ENCODE measurements at regions not wholly inside any gene's neighbourhood (a gene's known extent, or its start where the extent isn't known, plus 50 kb on each side); places are given as distances from the start of the nearest gene placed in this dataset.

- no peaks in the 10 kb centered on the region for H3K27me3 Mint-ChIP-seq (ENCODE audit: low read depth)
- H3K36me3 Mint-ChIP-seq (ENCODE audit: insufficient read depth), result no peaks in the 10 kb centered on the region
- H3K4me3 Mint-ChIP-seq, result no peak overlapping the region
- DNase-seq (no peak), ATAC-seq (no peak)
- H3K9me3 Mint-ChIP-seq, result peaks cover 8% of the 10 kb centered on the region
- no peaks in the 10 kb centered on the region for H3K4me1 Mint-ChIP-seq (ENCODE audit: low read depth)
Observed at GRCh38 chr20:12687476-12687875, 321.3 kb upstream of the SPTLC3 start.

GRCh38 chr20:12695937-12696336, 312.8 kb upstream of the SPTLC3 start:
- Mint-ChIP-seq H3K9me3 (peaks cover 16% of the 10 kb centered on the region), H3K4me1 (ENCODE audit: low read depth) (no peaks in the 10 kb centered on the region), H3K27me3 (ENCODE audit: low read depth) (no peaks in the 10 kb centered on the region), H3K36me3 (ENCODE audit: insufficient read depth) (no peaks in the 10 kb centered on the region), H3K4me3 (no peak overlapping the region)
- ATAC-seq, result no peak
- no peak for DNase-seq

GRCh38 chr20:12698817-12699216, 310.0 kb upstream of the SPTLC3 start:
- Mint-ChIP-seq H3K36me3 (ENCODE audit: insufficient read depth) (no peaks in the 10 kb centered on the region), H3K4me1 (ENCODE audit: low read depth) (no peaks in the 10 kb centered on the region), H3K4me3 (no peak overlapping the region), H3K9me3 (peaks cover 16% of the 10 kb centered on the region), H3K27me3 (ENCODE audit: low read depth) (no peaks in the 10 kb centered on the region)
- no peak for ATAC-seq
- DNase-seq, result no peak

- Mint-ChIP-seq H3K4me3 (no peak overlapping the region), H3K4me1 (ENCODE audit: low read depth) (no peaks in the 10 kb centered on the region), H3K9me3 (peaks cover 16% of the 10 kb centered on the region), H3K27me3 (ENCODE audit: low read depth) (no peaks in the 10 kb centered on the region), H3K36me3 (ENCODE audit: insufficient read depth) (no peaks in the 10 kb centered on the region)
- ATAC-seq (no peak), DNase-seq (no peak)
Observed at GRCh38 chr20:12699374-12700228, 309.2 kb upstream of the SPTLC3 start.

- Mint-ChIP-seq H3K27me3 (ENCODE audit: low read depth) (no peaks in the 10 kb centered on the region), H3K4me3 (no peak overlapping the region), H3K4me1 (ENCODE audit: low read depth) (no peaks in the 10 kb centered on the region), H3K36me3 (ENCODE audit: insufficient read depth) (no peaks in the 10 kb centered on the region), H3K9me3 (peaks cover 16% of the 10 kb centered on the region)
- ATAC-seq, result no peak
- no peak for DNase-seq
Observed at GRCh38 chr20:12700701-12701100, 308.1 kb upstream of the SPTLC3 start.

- ATAC-seq (no peak), DNase-seq (no peak)
- H3K4me3 Mint-ChIP-seq, result no peak overlapping the region
- no peaks in the 10 kb centered on the region for H3K4me1 Mint-ChIP-seq (ENCODE audit: low read depth)
- H3K36me3 Mint-ChIP-seq (ENCODE audit: insufficient read depth), result no peaks in the 10 kb centered on the region
- H3K9me3 Mint-ChIP-seq, result peaks cover 14% of the 10 kb centered on the region
- no peaks in the 10 kb centered on the region for H3K27me3 Mint-ChIP-seq (ENCODE audit: low read depth)
Observed at GRCh38 chr20:12702312-12702711, 306.5 kb upstream of the SPTLC3 start.

- Mint-ChIP-seq H3K9me3 (peaks cover 4% of the 10 kb centered on the region), H3K4me1 (ENCODE audit: low read depth) (no peaks in the 10 kb centered on the region), H3K36me3 (ENCODE audit: insufficient read depth) (no peaks in the 10 kb centered on the region), H3K27me3 (ENCODE audit: low read depth) (no peaks in the 10 kb centered on the region), H3K4me3 (no peak overlapping the region)
- no peak for DNase-seq
- no peak for ATAC-seq
Observed at GRCh38 chr20:12715371-12715770, 293.4 kb upstream of the SPTLC3 start.

GRCh38 chr20:12715991-12716680, 292.6 kb upstream of the SPTLC3 start:
- Mint-ChIP-seq H3K4me3 (no peak overlapping the region), H3K9me3 (peaks cover 4% of the 10 kb centered on the region), H3K36me3 (ENCODE audit: insufficient read depth) (no peaks in the 10 kb centered on the region), H3K4me1 (ENCODE audit: low read depth) (no peaks in the 10 kb centered on the region), H3K27me3 (ENCODE audit: low read depth) (no peaks in the 10 kb centered on the region)
- no peak for DNase-seq
- ATAC-seq, result no peak

- Mint-ChIP-seq H3K4me3 (no peak overlapping the region), H3K4me1 (ENCODE audit: low read depth) (no peaks in the 10 kb centered on the region), H3K9me3 (peaks cover 4% of the 10 kb centered on the region), H3K36me3 (ENCODE audit: insufficient read depth) (no peaks in the 10 kb centered on the region), H3K27me3 (ENCODE audit: low read depth) (no peaks in the 10 kb centered on the region)
- DNase-seq (no peak), ATAC-seq (no peak)
Observed at GRCh38 chr20:12717061-12717460, 291.7 kb upstream of the SPTLC3 start.

GRCh38 chr20:12718619-12719018, 290.2 kb upstream of the SPTLC3 start:
- DNase-seq (no peak), ATAC-seq (no peak)
- H3K9me3 Mint-ChIP-seq, result peaks cover 4% of the 10 kb centered on the region
- H3K4me3 Mint-ChIP-seq, result no peak overlapping the region
- H3K4me1 Mint-ChIP-seq (ENCODE audit: low read depth), result no peaks in the 10 kb centered on the region
- H3K27me3 Mint-ChIP-seq (ENCODE audit: low read depth), result no peaks in the 10 kb centered on the region
- no peaks in the 10 kb centered on the region for H3K36me3 Mint-ChIP-seq (ENCODE audit: insufficient read depth)

GRCh38 chr20:12721636-12722035, 287.1 kb upstream of the SPTLC3 start:
- DNase-seq (no peak), ATAC-seq (no peak)
- Mint-ChIP-seq H3K36me3 (ENCODE audit: insufficient read depth) (no peaks in the 10 kb centered on the region), H3K27me3 (ENCODE audit: low read depth) (no peaks in the 10 kb centered on the region), H3K9me3 (peaks cover 4% of the 10 kb centered on the region), H3K4me1 (ENCODE audit: low read depth) (no peaks in the 10 kb centered on the region), H3K4me3 (no peak overlapping the region)

GRCh38 chr20:12722091-12722490, 286.7 kb upstream of the SPTLC3 start:
- Mint-ChIP-seq H3K4me1 (ENCODE audit: low read depth) (no peaks in the 10 kb centered on the region), H3K36me3 (ENCODE audit: insufficient read depth) (no peaks in the 10 kb centered on the region), H3K9me3 (peaks cover 4% of the 10 kb centered on the region), H3K27me3 (ENCODE audit: low read depth) (no peaks in the 10 kb centered on the region), H3K4me3 (no peak overlapping the region)
- ATAC-seq, result no peak
- no peak for DNase-seq

GRCh38 chr20:12723811-12724210, 285.0 kb upstream of the SPTLC3 start:
- ATAC-seq (no peak), DNase-seq (no peak)
- Mint-ChIP-seq H3K4me1 (ENCODE audit: low read depth) (no peaks in the 10 kb centered on the region), H3K27me3 (ENCODE audit: low read depth) (no peaks in the 10 kb centered on the region), H3K4me3 (no peak overlapping the region), H3K9me3 (peaks cover 4% of the 10 kb centered on the region), H3K36me3 (ENCODE audit: insufficient read depth) (no peaks in the 10 kb centered on the region)

- no peaks in the 10 kb centered on the region for H3K4me1 Mint-ChIP-seq (ENCODE audit: low read depth)
- no peaks in the 10 kb centered on the region for H3K27me3 Mint-ChIP-seq (ENCODE audit: low read depth)
- no peaks in the 10 kb centered on the region for H3K36me3 Mint-ChIP-seq (ENCODE audit: insufficient read depth)
- H3K9me3 Mint-ChIP-seq, result peaks cover 6% of the 10 kb centered on the region
- no peak overlapping the region for H3K4me3 Mint-ChIP-seq
- ATAC-seq (no peak), DNase-seq (no peak)
Observed at GRCh38 chr20:12728782-12729181, 280.0 kb upstream of the SPTLC3 start.

- Mint-ChIP-seq H3K4me1 (ENCODE audit: low read depth) (no peaks in the 10 kb centered on the region), H3K27me3 (ENCODE audit: low read depth) (no peaks in the 10 kb centered on the region), H3K36me3 (ENCODE audit: insufficient read depth) (no peaks in the 10 kb centered on the region), H3K9me3 (peaks cover 4% of the 10 kb centered on the region), H3K4me3 (no peak overlapping the region)
- ATAC-seq, result no peak
- no peak for DNase-seq
Observed at GRCh38 chr20:12729326-12729725, 279.4 kb upstream of the SPTLC3 start.
